ENCODE measurements at regions not wholly inside any gene's neighbourhood (a gene's known extent, or its start where the extent isn't known, plus 50 kb on each side); places are given as distances from the start of the nearest gene placed in this dataset.

DNA sequence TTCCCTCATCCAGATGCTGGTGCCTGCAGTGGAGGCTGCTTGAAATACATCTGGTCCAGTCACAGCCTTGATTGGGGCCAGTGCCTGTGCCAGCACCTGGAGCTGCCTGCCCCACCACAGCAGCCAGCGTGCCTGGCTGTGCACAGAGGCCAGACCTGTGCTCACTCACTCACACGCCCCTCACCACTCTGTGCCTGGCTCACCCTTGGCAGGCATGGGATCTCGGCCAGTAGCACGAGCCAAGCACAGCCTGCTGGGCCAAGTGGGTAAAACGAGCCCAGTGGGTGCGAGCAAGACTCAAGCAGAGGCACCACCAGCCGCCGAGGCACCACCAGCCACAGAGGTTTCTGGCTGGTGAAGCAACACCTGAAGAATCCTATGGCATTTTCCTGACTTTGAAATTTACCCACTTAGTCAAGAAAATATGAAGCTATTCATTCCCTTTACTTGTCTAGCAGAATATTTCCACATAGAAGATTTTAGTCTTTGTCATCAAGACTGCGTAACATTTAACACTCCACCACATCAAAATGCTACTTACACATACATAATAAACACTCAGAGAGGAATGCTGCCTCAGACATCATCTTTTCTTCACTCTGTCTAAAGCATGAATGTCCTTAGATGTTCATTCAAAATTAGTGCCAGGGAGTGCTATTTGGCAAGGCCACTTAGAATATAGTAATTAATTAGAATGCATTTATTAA lies 424.3 kb upstream of the FAT3 start:
- DNase-seq = no peak

DNA sequence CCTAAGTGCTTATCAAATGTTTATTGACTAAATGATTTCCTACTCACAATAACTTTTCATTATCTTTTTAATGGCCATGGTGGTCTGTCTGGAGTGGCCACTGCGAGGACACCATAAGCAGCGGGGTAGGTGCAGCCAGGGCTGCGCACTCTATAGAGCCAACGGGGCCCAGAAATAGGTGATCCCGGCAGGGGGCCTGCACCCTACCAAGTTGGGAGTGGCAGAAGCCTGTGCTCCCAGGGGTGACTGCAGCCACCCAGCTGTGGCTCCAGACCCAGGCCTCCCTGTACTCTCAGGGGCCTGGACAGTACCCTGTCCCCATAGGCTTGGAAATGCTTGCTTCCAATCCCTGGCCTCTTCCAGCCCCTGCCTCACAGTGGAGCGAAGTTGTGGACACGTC lies 426.4 kb upstream of the FAT3 start:
- no peak for DNase-seq

DNA sequence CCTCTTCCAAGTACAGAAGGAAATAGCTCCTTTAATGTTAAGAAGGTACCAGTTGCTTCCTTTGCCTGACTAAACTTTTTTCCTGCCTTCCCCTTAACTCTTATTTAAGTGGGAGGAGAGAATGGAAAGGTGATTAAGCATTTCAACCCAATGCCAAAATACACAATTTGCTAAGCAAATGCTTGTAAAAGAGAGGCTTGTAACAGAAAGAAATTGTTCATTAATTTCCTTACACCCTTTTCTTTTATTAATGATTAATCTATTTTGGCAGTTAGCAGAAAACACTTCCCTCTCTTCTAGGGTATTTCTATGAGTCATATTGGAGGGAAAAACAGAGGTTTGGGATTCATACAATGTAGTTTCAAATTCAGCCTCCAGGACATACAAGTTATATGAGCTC lies 427.6 kb upstream of the FAT3 start:
- no peak for DNase-seq

DNA sequence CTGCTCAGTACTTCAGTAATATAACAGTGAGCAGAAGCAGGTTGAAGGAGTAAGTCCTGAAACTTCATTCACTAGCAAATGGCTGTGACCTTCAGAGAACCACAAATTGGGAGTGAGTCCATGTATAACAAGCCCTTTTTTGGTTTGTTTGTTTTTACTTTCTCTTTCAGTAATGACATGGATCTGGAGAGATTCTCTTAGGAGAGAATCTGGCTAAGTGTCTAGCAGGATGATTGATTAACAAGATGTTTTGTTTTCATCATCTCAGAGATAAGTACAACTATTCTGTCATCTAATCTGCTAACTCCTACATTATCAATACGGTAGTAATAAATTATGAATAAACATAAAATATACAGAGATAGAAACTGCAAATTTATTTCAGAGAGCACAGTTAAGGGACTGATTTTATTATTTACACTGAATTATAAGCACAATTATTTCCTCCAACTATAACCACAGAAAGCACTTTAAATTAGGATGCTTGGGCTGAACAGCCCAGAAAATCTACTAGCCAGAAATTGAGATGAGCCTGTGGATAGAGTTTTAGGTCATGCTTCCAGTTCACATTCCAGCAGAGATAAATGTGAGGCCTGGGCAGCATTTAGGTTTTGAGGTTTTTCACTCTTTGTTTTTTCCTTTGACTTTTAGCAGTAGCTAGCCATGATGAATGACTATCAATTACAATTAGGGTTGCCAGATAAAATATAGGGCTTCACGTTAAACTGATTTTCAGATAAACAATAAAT lies 429.3 kb upstream of the FAT3 start:
- no peak for DNase-seq

DNA sequence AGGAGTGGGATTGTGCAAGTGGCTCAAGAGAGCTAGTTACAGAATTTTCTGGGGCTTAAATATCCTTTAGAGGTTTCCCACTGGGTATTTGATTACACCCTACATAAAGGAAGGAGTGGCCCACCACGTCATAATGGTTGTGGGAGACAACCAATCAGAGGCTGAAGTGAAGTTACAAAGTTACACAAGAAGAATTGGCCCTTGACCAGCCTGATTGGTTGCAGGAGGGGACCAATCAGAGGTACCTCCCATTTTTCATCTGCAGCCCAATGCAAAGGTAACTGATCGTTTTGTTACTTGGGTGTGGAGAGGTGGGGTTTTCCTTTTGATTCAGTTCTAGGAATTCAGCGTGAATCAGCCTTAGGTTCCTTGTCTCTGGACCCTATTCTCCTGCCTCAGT lies 430.5 kb upstream of the FAT3 start:
- DNase-seq = no peak

DNA sequence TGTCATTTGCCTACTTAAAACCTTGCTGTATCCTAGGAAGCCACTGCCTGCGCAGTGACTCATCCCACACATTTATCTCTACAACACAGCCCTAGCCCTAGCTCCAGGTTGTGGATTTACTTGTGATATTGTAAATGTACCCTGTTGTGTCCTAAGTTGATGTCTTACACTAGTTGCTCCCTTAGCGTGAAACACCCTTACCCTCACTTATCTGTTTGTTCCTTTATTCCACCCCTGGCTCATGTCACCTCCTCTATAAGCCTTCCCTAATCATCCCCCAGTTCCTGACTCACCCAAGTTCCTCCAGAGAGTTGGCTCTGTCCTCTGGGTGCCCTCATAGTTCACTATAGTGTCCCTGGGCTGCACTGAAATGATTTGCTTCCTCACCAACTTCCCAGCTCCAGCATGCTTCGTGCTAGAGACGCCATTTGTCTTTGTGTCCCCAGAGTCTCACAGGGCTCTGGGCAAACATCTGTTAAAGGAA lies 431.8 kb upstream of the FAT3 start:
- no peak for DNase-seq

DNA sequence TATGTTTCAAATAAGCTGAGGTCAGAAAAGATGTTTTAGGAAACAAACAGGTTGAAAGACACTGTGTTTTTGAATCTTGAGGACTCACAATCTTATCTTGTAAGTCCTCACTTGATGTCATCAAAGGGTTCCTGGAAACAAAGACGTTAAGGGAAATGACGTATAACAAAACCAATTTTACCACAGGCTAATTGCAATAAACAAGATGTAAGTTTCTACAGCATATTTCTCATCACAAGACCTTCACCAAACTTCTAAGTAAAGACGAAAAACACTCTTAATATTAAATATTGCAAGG lies 433.5 kb upstream of the FAT3 start:
- DNase-seq = no peak

DNA sequence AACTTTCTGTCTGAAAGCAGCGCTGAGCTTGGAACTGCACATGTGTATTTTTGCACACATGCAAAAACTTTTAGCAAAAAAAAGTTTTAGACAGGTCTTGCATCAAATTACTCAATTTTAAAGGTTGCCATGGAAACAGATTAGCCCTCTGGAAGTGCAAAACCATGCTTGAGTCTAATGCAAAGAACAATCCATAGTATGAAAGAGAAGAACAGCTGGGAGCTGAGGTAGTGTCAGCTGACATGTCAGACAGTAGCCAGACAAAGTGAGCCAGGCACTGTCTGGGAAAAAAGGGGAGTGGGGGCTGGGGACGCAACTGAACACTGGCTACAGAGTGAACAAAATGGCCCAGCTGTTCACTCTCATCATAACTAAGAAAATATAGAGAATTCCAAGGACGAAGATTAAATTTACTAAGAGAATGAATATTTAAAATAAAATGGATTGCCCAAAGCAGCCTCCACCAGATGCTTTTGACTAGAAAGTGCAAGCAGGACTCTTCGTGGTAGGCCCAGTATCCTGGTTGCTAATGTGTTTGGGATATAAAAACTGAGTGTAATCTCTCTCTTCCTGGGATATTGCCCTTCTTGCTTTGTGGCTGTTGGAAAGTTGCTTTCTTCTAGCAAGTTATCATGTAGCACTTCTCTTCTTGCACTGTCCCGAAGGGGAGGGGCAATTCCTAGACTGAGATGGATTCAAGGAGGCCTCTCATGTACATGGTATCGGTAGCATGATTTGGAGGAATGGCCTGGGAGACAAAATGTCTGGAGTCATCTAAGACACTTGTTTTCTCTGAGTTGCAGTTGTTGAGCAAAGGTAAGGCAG lies 434.1 kb upstream of the FAT3 start:
- DNase-seq = no peak

DNA sequence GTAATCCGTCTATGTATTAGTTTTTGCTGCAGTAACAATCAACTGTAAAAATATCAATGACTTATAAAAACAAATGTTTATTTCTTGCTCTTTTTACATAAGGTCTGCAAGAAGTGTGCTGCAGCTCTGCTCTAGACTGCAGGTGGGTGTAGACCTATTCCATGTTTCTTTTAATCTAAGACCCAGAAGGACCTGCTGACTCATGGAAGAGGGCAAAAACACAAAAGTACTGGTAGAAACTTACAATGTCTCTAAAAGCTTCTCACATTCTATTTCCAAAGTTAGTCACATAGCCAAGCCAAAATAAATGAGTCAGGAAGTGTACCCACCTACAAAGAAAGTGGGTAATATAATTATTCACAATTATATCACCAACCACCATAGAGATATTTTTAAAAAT lies 435.9 kb upstream of the FAT3 start:
- DNase-seq = no peak

DNA sequence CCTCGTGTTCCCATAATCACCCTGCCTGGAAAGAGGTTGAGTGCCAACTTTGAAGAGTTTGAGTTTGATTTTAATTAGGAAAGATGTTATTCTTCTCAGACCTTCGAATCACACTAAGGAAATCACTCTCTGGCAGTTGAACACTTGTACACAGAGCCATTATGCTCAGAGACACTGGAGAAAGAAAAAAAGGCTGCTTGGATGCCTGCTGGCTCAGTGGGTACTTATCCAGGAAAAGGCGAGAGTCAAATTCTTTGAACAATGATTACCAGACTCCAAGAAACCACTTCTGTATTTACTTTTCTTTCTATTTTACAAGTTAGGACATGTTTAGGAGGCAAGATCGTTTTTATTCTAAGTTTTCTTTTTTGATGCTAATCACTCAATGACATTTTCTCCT lies 438.5 kb upstream of the FAT3 start:
- no peak for DNase-seq

DNA sequence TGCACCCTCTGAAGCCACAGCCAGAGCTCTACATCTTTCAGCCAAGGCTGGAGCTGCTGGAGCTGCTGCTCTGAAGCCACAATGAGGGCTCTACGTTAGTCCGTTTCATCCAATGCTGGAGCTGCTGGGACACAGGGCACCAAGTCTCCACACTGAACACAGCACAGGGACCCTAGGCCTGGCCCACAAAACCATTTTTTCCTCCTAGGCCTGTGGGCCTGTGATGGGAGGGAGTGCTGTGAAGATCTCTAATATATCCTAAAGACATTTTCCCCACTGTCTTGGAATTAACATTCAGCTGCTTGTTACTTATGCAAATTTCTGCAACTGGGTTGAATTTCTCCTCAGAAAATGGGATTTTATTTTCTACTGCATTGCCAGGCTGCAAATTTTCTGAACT lies 441.4 kb upstream of the FAT3 start:
- no peak for DNase-seq

DNA sequence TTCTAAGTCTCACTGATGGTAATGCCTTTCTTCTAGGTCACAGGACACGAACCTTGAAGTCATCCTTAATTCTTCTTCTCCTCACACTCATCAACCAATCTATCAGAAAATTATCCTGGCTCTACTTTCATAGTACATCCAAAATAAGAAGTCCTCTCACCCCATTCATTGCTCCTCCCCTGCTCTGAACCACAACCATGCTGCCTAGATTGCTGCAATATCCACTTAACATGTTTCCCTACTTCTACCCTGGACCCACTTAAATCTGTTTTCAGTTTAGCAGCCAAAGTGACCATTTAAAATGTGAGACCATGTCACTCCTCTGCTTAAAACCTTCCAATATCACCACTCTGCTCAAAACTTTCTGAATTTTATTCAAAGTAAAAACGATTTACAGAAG lies 445.9 kb upstream of the FAT3 start:
- DNase-seq = no peak

DNA sequence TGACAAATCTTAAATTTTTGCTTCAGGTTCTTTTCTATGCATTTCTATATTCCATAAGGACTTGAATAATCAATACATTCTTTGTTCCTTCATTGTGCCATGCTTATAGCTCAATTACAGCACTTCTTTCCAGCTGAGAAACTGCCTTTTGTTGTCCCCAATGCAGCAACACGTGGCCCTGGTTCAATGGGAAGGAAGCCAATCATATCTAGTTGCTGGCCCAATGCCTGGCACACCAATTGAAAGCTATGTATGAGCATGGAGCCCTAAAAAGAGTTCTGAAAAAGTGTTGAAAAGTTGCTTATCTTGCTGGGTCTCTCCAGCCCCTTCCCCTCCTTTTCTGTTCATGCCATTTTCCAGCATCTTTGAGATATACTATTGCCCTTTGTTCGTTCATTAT lies 448.0 kb upstream of the FAT3 start:
- DNase-seq = peak; percentile 49

DNA sequence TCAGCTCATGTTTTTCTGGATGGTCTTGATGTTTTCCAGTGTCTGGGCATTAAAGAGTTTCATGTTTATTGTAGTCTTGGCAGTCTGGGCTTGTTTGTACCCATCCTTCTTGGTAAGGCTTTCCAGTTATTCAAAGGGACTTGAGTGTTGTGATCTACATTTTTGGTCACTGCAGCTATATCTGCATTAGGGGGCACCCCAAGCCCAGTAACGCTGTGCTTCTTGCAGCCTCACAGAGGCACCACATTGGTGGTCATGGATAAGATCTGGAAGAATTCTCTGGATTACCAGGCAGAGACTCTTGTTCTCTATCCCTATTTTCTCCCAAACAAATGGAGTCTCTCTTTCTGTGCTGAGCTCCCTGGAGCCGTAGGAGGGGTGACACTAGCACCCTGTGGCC lies 451.5 kb upstream of the FAT3 start:
- DNase-seq = no peak

DNA sequence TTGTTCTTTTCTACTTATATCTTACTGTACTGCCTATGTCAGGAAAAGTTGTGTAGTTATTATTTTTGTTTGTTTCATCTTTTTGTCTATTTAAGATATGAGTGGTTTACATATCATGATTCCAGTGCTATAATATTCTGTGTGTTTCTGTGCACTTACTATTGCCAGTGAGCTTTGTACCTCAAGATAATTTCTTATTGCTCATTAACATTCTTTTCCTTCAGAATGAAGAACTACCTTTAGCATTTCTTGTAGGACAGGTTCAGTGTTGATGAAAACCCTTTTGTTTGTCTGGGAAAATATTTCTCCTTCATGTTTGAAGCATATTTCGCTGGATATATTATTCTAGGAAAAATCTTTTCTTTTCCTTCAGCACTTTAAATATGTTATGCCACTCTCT lies 452.7 kb upstream of the FAT3 start:
- no peak for DNase-seq

DNA sequence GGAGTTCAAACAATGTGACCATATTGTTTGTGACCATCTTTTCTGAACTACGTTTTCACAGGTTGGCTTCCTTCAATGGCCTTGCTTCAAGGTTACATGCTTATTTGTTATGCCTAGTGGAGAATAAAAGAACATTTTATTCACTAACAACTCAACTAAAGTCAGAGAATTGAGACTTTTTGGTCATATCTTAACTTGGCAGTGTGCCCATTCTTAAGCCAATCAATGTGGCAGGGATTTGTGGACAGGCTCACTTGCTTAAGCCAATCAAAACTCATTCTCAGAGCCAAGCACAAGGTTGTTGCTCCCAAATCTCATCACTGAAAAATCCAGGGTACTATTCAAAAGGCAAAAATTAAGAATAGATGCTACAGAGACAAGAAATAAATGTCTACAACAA lies 455.8 kb upstream of the FAT3 start:
- DNase-seq = no peak

DNA sequence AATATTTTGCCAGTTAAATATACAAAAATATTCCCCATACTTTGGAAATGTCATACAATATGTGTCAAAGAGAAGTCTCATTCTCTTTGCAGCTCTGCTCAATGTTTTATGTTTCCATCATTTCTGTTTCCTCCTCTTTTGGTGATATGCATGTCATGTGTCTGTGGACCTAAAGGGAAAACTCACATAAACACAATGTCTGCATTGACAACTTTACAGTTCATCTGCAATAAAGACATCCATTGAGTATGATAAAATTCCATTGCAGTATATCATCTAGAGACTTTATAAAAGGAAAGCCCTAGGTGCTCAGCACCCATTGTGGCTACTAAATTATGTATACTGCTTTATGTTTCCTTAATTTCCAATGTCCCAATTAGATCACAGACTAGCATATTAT lies 461.3 kb upstream of the FAT3 start:
- DNase-seq = no peak

DNA sequence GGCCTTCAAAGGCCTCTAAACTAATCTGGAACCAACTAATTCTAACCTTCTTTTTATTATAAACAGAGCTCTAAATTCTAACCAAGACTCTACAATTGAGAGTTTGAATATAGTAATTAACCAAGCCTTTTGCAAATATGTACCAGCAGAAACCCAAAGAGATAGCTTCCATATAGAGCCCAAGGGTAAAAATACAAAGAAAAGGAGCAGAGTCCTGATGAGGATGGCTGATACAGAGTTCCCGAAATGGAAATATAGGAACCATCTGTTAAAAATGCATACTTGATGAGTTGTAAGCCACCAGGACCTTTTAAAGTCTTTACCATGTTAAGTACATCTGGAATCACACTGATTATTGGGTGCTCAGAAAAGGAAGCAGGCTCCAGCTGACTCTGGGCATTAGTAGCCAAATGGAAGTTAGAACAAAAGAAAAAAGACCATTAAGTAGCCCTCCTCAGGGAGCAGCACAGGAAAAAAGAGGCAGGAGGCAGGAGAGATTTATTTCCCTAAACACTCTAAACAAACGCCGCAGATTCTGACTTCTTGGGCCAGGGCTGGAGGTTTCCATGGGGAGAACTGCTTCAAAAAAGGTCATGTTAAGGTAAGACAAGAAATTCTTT lies 463.1 kb upstream of the FAT3 start:
- no peak for DNase-seq

DNA sequence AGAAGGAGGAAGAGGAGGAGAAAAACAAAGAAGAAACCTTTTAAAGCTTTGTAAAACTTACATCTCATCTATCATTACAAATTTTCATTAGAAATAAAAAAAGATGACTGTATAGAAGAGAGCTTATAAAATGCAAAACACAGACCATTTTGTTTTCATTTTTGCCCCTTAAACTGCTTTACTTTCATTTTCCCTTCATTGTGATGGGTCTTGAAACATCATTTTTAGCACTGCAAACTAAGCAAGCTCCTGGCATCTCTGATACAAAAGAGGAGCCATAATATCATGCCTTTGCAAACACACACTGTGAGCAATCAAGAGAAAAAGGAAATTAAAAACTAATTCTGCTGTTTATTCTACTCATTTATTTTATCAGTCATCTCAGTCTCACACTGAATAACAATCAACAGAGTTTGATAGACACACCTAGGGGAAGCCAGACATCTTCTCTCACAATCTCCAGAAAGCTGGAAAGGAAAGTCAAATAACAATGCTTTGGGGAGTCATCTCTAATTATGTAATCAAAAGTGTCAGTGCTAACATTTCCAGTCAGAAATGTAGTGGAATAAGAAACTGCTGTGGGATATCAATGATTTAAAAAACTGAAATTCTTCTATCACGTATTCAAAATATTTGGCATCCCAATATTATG lies 467.7 kb upstream of the FAT3 start:
- no peak for DNase-seq

DNA sequence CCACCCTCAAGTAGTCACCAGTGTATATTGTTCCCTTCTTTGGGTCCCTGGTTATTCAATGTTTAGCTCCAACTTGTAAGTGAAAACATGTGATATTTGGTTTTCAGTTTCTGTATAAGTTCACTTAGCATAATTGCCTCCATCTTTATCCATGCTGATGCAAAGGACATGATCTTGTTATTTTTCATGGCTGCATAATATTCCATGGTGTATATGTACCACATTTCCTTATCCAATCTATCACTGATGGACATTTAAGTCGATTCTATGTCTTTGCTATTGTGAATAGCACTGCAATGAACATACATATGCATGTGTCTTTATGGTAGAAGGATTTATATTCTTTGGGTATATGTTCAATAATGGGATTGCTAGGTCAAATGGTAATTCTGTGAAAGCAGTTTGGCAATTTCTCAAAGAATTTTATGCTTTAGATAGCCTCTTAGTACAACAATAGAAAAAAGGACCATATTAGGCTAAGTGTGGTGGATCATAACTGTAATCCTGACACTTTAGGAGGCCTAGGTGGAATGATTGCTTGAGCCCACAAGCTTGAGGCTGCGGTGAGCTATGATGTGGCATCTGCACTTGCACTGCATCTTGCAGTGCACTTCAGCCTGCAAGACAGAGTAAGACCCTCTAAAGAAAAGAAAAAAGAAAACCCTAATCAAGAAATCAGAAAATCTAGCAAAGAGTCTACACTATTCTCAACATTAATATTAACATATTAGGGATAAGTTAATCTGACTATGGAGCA lies 468.5 kb upstream of the FAT3 start:
- no peak for DNase-seq

DNA sequence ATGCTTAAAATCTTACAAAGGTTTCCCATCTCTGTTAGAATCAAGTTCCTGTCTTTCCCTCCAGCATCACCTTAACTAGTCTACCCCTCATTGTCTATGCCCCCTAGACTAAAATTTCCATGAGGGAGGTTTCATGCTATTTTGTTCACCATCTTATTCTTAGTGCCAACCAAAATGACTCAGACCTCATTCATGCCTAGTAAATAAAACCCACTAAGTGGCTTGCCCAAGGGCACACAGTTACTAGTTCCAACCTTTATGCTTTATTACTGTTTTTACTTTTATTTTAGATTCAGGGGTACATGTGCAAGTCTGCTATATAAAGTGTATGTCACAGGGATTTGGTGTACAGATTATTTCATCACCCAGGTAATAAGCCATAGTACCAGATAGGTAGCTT lies 469.1 kb upstream of the FAT3 start:
- no peak for DNase-seq

DNA sequence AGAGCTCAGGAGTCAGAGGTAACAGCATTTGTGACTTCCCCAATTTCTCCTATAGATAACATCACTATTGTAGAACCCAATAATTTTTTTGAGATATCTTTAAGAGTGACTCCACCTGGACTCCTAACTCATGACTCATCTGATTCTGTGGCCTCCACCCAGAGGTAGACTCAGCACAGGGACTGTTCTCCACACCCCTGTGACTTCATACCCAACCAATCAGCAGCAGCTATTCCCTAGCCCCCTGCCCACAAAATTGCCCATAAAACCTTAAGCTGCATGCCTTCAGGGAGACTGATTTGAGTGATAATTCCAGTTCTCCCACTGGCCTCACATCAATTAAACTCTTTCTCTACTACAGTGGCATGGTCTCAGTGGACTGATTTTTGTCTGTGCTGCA lies 475.4 kb upstream of the FAT3 start:
- DNase-seq = no peak

All from midbrain (tissue), 1 donor.